Natural killer cell (primary cell): ENCODE measurements at regions not wholly inside any gene's neighbourhood (a gene's known extent, or its start where the extent isn't known, plus 50 kb on each side); places are given as distances from the start of the nearest gene placed in this dataset.

Source experiments
- ATAC-seq, 3 donors: fragments of 150-1000 bp in 2 of 3; fragments of 200-7000 bp in 1 of 3; cut with Tn5 transposase; 1 replicate in 1 of 3; 2 replicates in 2 of 3; pipeline ENCODE4 v1.10.0; 2021; ENCODE audit warnings: mild to moderate bottlenecking in 2 of 3, moderate library complexity in 2 of 3
- DNase-seq, 2 donors: peaks; one replicate each; pipeline versions ENCODE4 v3.0.0 to v3.0.0-alpha.2; 2013 to 2021; ENCODE audit warnings: mixed read lengths in 1 of 2
- H3K27ac ChIP-seq: one replicate; pipeline ENCODE4 v1.5.1; 2013; ENCODE audit warnings: mild to moderate bottlenecking, low read length
- H3K27me3 ChIP-seq: one replicate; pipeline ENCODE4 v1.6.1; 2013; ENCODE audit warnings: low read length; ENCODE audit not compliant: control insufficient read depth, insufficient read depth
- H3K36me3 ChIP-seq: one replicate; pipeline ENCODE4 v1.6.1; 2013; ENCODE audit warnings: low read length; ENCODE audit not compliant: control insufficient read depth, insufficient read depth
- H3K4me1 ChIP-seq: one replicate; pipeline ENCODE4 v1.6.1; 2013; ENCODE audit warnings: low read length; ENCODE audit not compliant: control insufficient read depth, insufficient read depth
- H3K4me3 ChIP-seq: one replicate; pipeline ENCODE4 v1.5.1; 2013; ENCODE audit warnings: low read length
- H3K9me3 ChIP-seq: one replicate; pipeline ENCODE4 v1.6.1; 2013; ENCODE audit warnings: low read length; ENCODE audit not compliant: control insufficient read depth, insufficient read depth
- H3K27ac Mint-ChIP-seq, 2 donors: one replicate each; pipeline ENCODE4 v1.8.0; 2022; ENCODE audit warnings: mild to moderate bottlenecking in 2 of 2, mixed read lengths in 2 of 2, moderate library complexity in 1 of 2
- H3K27me3 Mint-ChIP-seq, 2 donors: one replicate each; pipeline ENCODE4 v1.8.0; 2022; ENCODE audit warnings: low read depth in 2 of 2, mixed read lengths in 2 of 2
- H3K36me3 Mint-ChIP-seq: one replicate; pipeline ENCODE4 v1.8.0; 2022; ENCODE audit warnings: mixed read lengths
- H3K4me1 Mint-ChIP-seq, 2 donors: one replicate each; pipeline ENCODE4 v1.8.0; 2022; ENCODE audit warnings: mixed read lengths in 2 of 2
- H3K4me3 Mint-ChIP-seq: one replicate; pipeline ENCODE4 v1.8.0; 2022; ENCODE audit warnings: mild to moderate bottlenecking, moderate library complexity, mixed read lengths
- H3K9me3 Mint-ChIP-seq, 2 donors: one replicate each; pipeline ENCODE4 v1.8.0; 2022; ENCODE audit warnings: mixed read lengths in 2 of 2
- CTCF ChIP-seq: fragments of 200-600 bp; IDR thresholded peaks from one replicate; pipeline ENCODE4 v1.8.0; 2022; ENCODE audit warnings: antibody characterized with exemption
- WGBS: methylation state at CpG from one replicate; pipeline ENCODE4 v1.1.7; 2013; ENCODE audit warnings: missing lambda C conversion rate; ENCODE audit not compliant: insufficient coverage; 5-methylcytosine and 5-hydroxymethylcytosine counted together
- intact Hi-C: fragments of 100-400 bp; cut with micrococcal nuclease; formaldehyde crosslinking; loops from one replicate; pipeline ENCODE4 v1.14.2; 2022

DNA sequence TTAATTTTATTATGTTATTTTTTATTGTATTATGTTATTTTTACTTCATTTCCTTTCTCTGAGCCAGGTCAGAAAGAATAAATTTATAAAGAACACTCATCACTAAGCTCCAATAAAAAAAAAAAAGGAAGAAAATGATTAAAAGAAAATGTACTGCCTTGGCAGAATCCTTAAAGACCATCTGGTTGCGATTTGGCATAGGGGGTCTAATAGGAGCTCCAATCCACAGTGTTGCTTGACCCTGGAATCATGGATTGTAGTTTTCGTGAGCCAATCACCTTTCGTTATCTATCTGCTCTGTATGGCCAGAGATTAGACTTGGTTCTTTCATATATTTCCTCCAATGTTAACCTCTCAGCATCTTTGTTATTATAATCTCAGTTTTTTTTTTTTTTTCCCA is 421.8 kb upstream of the MCTP2 start:
- intact Hi-C loops: no loop called here
- Histone ChIP-seq H3K36me3 (no peaks in the 10 kb centered on the region), H3K9me3 (no peaks in the 10 kb centered on the region), H3K27ac (no peak overlapping the region), H3K4me3 (no peak overlapping the region), H3K4me1 (no peaks in the 10 kb centered on the region), H3K27me3 (no peaks in the 10 kb centered on the region)
- Mint-ChIP-seq H3K4me3 (no peak overlapping the region), H3K9me3 (no peaks in the 10 kb centered on the region), H3K27me3 (peaks cover 19 to 45% of the 10 kb centered on the region in 2 donors), H3K4me1 (no peaks in the 10 kb centered on the region), H3K36me3 (no peaks in the 10 kb centered on the region), H3K27ac (no peak overlapping the region)
- WGBS: 93% methylated on average over 3 of the region's 3 CpGs
- TF ChIP-seq CTCF: no peak
- no peak for ATAC-seq
- no peak for DNase-seq

DNA sequence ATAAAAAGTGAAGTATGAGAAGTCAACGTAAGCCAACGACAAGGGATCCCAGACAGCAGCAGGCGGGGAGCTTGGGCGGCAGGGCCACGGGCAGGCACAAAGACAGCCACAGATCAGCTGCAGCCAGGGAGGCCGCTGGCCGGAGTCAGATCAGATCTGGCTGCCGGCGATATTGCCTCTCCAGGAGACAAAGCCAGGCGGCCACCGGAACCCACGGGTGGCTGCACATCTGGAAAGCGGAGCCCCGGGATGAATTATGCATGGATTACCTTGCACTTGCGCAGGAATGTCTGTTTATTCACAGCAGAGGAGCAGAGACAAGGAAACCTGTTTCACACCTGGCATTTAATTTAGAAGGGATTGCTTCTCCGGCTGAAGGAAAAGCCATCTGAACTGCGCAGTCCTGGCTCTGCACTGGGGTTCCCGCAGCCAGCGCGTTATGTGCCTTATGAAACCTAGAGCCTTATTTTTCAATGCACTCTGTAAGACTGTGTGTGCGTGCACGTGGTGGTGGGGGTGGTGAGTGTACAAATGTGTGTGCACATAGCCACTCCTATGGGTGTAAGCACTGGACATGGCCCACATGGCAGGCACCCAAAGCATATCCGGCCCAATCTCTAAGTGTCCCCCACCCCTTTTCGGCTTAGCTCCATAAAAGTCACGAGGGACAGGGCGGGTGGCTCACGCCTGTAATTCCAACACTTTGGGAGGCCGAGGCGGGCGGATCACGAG is 427.8 kb upstream of the MCTP2 start:
- H3K36me3 Mint-ChIP-seq: no peaks in the 10 kb centered on the region
- H3K27ac Mint-ChIP-seq: no peak overlapping the region
- no peaks in the 10 kb centered on the region for H3K9me3 ChIP-seq
- H3K27me3 ChIP-seq: no peaks in the 10 kb centered on the region
- H3K36me3 ChIP-seq: no peaks in the 10 kb centered on the region
- intact Hi-C loops: no loop called here
- no peak overlapping the region for H3K27ac ChIP-seq
- H3K4me1 ChIP-seq: no peaks in the 10 kb centered on the region
- H3K4me3 Mint-ChIP-seq: no peak overlapping the region
- H3K4me3 ChIP-seq: no peak overlapping the region
- no peak for TF ChIP-seq CTCF
- no peaks in the 10 kb centered on the region for H3K4me1 Mint-ChIP-seq
- H3K27me3 Mint-ChIP-seq: peaks cover 6 to 13% of the 10 kb centered on the region in 2 donors
- 92% methylated on average over 31 of the region's 31 CpGs for WGBS
- no peaks in the 10 kb centered on the region for H3K9me3 Mint-ChIP-seq
- DNase-seq: no peak
- ATAC-seq: no peak

DNA sequence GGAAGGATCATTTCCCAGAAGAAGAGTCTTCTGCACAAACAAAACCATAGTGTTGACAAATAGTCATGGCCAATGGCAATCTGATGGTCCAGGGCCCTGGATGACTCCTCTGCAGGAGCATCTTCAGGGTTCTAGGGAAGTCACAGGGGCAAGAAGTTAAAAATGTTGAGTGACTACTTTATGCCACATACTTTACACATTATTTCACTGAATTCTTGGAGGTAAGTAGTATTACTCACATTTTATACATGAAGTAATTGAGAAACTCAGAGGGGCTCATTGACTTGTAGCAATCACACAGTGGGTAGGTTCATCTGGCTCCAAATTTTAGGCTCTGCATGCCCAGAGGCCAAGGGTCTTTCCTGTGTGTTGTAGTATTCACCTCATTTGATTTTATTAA is 430.2 kb upstream of the MCTP2 start:
- Mint-ChIP-seq H3K9me3 (no peaks in the 10 kb centered on the region), H3K4me3 (no peak overlapping the region), H3K27me3 (peaks cover 6 to 19% of the 10 kb centered on the region in 2 donors), H3K36me3 (no peaks in the 10 kb centered on the region), H3K27ac (no peak overlapping the region), H3K4me1 (no peaks in the 10 kb centered on the region)
- H3K27me3 ChIP-seq: no peaks in the 10 kb centered on the region
- DNase-seq (no peak), ATAC-seq (no peak)
- no peaks in the 10 kb centered on the region for H3K4me1 ChIP-seq
- TF ChIP-seq CTCF: no peak
- intact Hi-C loops: no loop called here
- no peak overlapping the region for H3K4me3 ChIP-seq
- no peaks in the 10 kb centered on the region for H3K9me3 ChIP-seq
- no peak overlapping the region for H3K27ac ChIP-seq
- H3K36me3 ChIP-seq: no peaks in the 10 kb centered on the region

GRCh38 chr15:93800805-93801204 is 430.6 kb upstream of the MCTP2 start:
- Mint-ChIP-seq H3K4me1 (no peaks in the 10 kb centered on the region), H3K36me3 (no peaks in the 10 kb centered on the region), H3K4me3 (no peak overlapping the region), H3K27ac (no peak overlapping the region), H3K9me3 (no peaks in the 10 kb centered on the region), H3K27me3 (peaks cover 6 to 18% of the 10 kb centered on the region in 2 donors)
- WGBS: 92% methylated on average over 2 of the region's 2 CpGs
- no peak overlapping the region for H3K27ac ChIP-seq
- intact Hi-C loops: no loop called here
- no peaks in the 10 kb centered on the region for H3K4me1 ChIP-seq
- no peaks in the 10 kb centered on the region for H3K9me3 ChIP-seq
- DNase-seq: no peak
- no peaks in the 10 kb centered on the region for H3K27me3 ChIP-seq
- no peak for ATAC-seq
- no peak overlapping the region for H3K4me3 ChIP-seq
- TF ChIP-seq CTCF: no peak
- no peaks in the 10 kb centered on the region for H3K36me3 ChIP-seq
